ENCODE measurements at regions not wholly inside any gene's neighbourhood (a gene's known extent, or its start where the extent isn't known, plus 50 kb on each side); places are given as distances from the start of the nearest gene placed in this dataset.

GRCh38 chr7:84817016-84817415 lies 369.8 kb downstream of the SEMA3D start:
- ATAC-seq = no peak

GRCh38 chr7:84813376-84813775 lies 373.5 kb downstream of the SEMA3D start:
- DNase-seq = no peak
- no peak for ATAC-seq

More at GRCh38 chr7:84817016-84817415, 369.8 kb downstream of the SEMA3D start:
- no peak for DNase-seq

GRCh38 chr7:84812021-84812420 lies 374.8 kb downstream of the SEMA3D start:
- ATAC-seq (no peak), DNase-seq (no peak)

GRCh38 chr7:84811362-84811761 lies 375.5 kb downstream of the SEMA3D start:
- no peak for ATAC-seq
- DNase-seq = no peak

- ATAC-seq (no peak), DNase-seq (no peak)
Measured at GRCh38 chr7:84809877-84810276, 377.0 kb downstream of the SEMA3D start.

- DNase-seq = no peak
- ATAC-seq = no peak
Measured at GRCh38 chr7:84803979-84804378, 382.9 kb downstream of the SEMA3D start.

- DNase-seq = no peak
- no peak for ATAC-seq
Measured at GRCh38 chr7:84801396-84801795, 385.5 kb downstream of the SEMA3D start.

- ATAC-seq = no peak
- DNase-seq = no peak
Measured at GRCh38 chr7:84800846-84801245, 386.0 kb downstream of the SEMA3D start.

GRCh38 chr7:84799106-84799505 lies 387.8 kb downstream of the SEMA3D start:
- DNase-seq = no peak
- ATAC-seq = no peak

- DNase-seq (no peak), ATAC-seq (no peak)
Measured at GRCh38 chr7:84792231-84792893, 394.5 kb downstream of the SEMA3D start.

- ATAC-seq = no peak
Measured at GRCh38 chr7:84790882-84791281, 396.0 kb downstream of the SEMA3D start.

GRCh38 chr7:84786073-84786472 lies 400.8 kb downstream of the SEMA3D start:
- no peak for ATAC-seq
- no peak for DNase-seq

More at GRCh38 chr7:84790882-84791281, 396.0 kb downstream of the SEMA3D start:
- no peak for DNase-seq

- DNase-seq = no peak
- ATAC-seq = no peak
Measured at GRCh38 chr7:84784450-84784849, 402.4 kb downstream of the SEMA3D start.

- no peak for ATAC-seq
- DNase-seq = no peak
Measured at GRCh38 chr7:84783141-84783778, 403.6 kb downstream of the SEMA3D start.

GRCh38 chr7:84781838-84782237 lies 405.0 kb downstream of the SEMA3D start:
- DNase-seq = no peak
- no peak for ATAC-seq

- DNase-seq (no peak), ATAC-seq (no peak)
Measured at GRCh38 chr7:84780158-84781124, 406.4 kb downstream of the SEMA3D start.

- no peak for DNase-seq
Measured at GRCh38 chr7:84757761-84758160, 429.1 kb downstream of the SEMA3D start.

GRCh38 chr7:84746353-84746752 lies 440.5 kb downstream of the SEMA3D start:
- DNase-seq = no peak
- no peak for ATAC-seq

More at GRCh38 chr7:84757761-84758160, 429.1 kb downstream of the SEMA3D start:
- ATAC-seq = no peak

GRCh38 chr7:84744385-84744784 lies 442.5 kb downstream of the SEMA3D start:
- ATAC-seq (no peak), DNase-seq (no peak)

GRCh38 chr7:84738583-84739150 lies 448.2 kb downstream of the SEMA3D start:
- ATAC-seq = no peak
- no peak for DNase-seq

- DNase-seq (no peak), ATAC-seq (no peak)
Measured at GRCh38 chr7:84735677-84736076, 451.2 kb downstream of the SEMA3D start.

- ATAC-seq (no peak), DNase-seq (no peak)
Measured at GRCh38 chr7:84735011-84735410, 451.8 kb downstream of the SEMA3D start.

Measured in stimulated activated naive CD8-positive, alpha-beta T cell treated with anti-CD3 and anti-CD28 coated beads, Interleukin-15, Interleukin-2, amounts not matched to agents 100 U/mL and 50 U/mL, for 24 hours (primary cell).